Osteoblast (primary cell): ENCODE measurements at regions not wholly inside any gene's neighbourhood (a gene's known extent, or its start where the extent isn't known, plus 50 kb on each side); places are given as distances from the start of the nearest gene placed in this dataset.
A peak's percentile ranks its signal among the peaks of the same experiment; 100 is the strongest.

Experiments used
- DNase-seq: peaks from one replicate; pipeline ENCODE4 v3.0.0; 2011; ENCODE audit warnings: low spot score, mixed read lengths; ENCODE audit not compliant: insufficient read length; ENCODE audit errors: missing footprints
- H2AFZ ChIP-seq: 2 replicates; pipeline ENCODE4 v1.6.0; 2011; ENCODE audit warnings: mild to moderate bottlenecking, low read length
- H3K27ac ChIP-seq: 2 replicates; pipeline ENCODE4 v1.5.1; 2011; ENCODE audit warnings: mild to moderate bottlenecking, low read depth, low read length, moderate library complexity
- H3K27me3 ChIP-seq: 2 replicates; pipeline ENCODE4 v1.6.0; 2012; ENCODE audit warnings: mild to moderate bottlenecking, control low read depth, inconsistent platforms, low read length, moderate library complexity; ENCODE audit not compliant: insufficient read depth
- H3K36me3 ChIP-seq: 2 replicates; pipeline ENCODE4 v1.5.1; 2011; ENCODE audit warnings: mild to moderate bottlenecking, low read length, control low read depth, moderate library complexity; ENCODE audit not compliant: insufficient read depth
- H3K4me1 ChIP-seq: 2 replicates; pipeline ENCODE4 v1.5.1; 2011; ENCODE audit warnings: mild to moderate bottlenecking, low read length, control low read depth, moderate library complexity; ENCODE audit not compliant: insufficient read depth
- H3K4me2 ChIP-seq: 2 replicates; pipeline ENCODE4 v1.6.0; 2011; ENCODE audit warnings: mild to moderate bottlenecking, low read length; ENCODE audit not compliant: insufficient read depth
- H3K4me3 ChIP-seq: fragments of 200-600 bp; sonication (generic); 3 replicates; pipeline ENCODE4 v1.5.1; 2012; ENCODE audit warnings: mild to moderate bottlenecking, low read length, inconsistent platforms; ENCODE audit not compliant: insufficient read depth
- H3K79me2 ChIP-seq: 2 replicates; pipeline ENCODE4 v1.6.0; 2012; ENCODE audit warnings: mild to moderate bottlenecking, low read length, control low read depth, inconsistent platforms; ENCODE audit not compliant: insufficient read depth
- H3K9me3 ChIP-seq: 2 replicates; pipeline ENCODE4 v1.5.1; 2011; ENCODE audit warnings: low read depth, low read length, control low read depth
- H4K20me1 ChIP-seq: 2 replicates; pipeline ENCODE4 v1.6.0; 2012; ENCODE audit warnings: mild to moderate bottlenecking, low read length, control low read depth; ENCODE audit not compliant: insufficient read depth
- CTCF ChIP-seq: IDR thresholded peaks from 2 replicates; pipeline ENCODE4 v1.5.1; 2011; ENCODE audit warnings: mild to moderate bottlenecking, low read depth, low read length, moderate library complexity; ENCODE audit errors: extremely low read depth

GRCh38 chr5:62077387-62077786 lies 228.6 kb upstream of the KIF2A start:
- H3K36me3 ChIP-seq, result no peaks in the 10 kb centered on the region
- H2AFZ ChIP-seq, result no peak overlapping the region
- peaks cover 8% of the 10 kb centered on the region for H3K4me1 ChIP-seq
- H3K4me2 ChIP-seq, result no peak overlapping the region
- no peak overlapping the region for H3K4me3 ChIP-seq
- DNase-seq, result no peak
- H3K27me3 ChIP-seq, result no peaks in the 10 kb centered on the region
- TF ChIP-seq CTCF, result no peak
- H3K27ac ChIP-seq, result no peak overlapping the region
- no peaks in the 10 kb centered on the region for H3K79me2 ChIP-seq
- no peaks in the 10 kb centered on the region for H3K9me3 ChIP-seq
- H4K20me1 ChIP-seq, result no peaks in the 10 kb centered on the region

- Histone ChIP-seq H4K20me1 (no peaks in the 10 kb centered on the region), H3K27me3 (no peaks in the 10 kb centered on the region), H2AFZ (no peak overlapping the region), H3K4me1 (peaks cover 13% of the 10 kb centered on the region), H3K79me2 (no peaks in the 10 kb centered on the region), H3K36me3 (no peaks in the 10 kb centered on the region), H3K4me3 (no peak overlapping the region), H3K27ac (no peak overlapping the region), H3K4me2 (no peak overlapping the region), H3K9me3 (no peaks in the 10 kb centered on the region)
- no peak for TF ChIP-seq CTCF
- no peak for DNase-seq
These were observed 228.0 kb upstream of the KIF2A start for GRCh38 chr5:62077823-62078550.

- no peaks in the 10 kb centered on the region for H3K9me3 ChIP-seq
- H3K4me2 ChIP-seq, result peak overlapping the region; percentile 72
- TF ChIP-seq CTCF, result no peak
- H4K20me1 ChIP-seq, result no peaks in the 10 kb centered on the region
- peak overlapping the region; percentile 48 for H2AFZ ChIP-seq
- no peaks in the 10 kb centered on the region for H3K27me3 ChIP-seq
- H3K27ac ChIP-seq, result peak overlapping the region; percentile 57
- H3K36me3 ChIP-seq, result no peaks in the 10 kb centered on the region
- H3K79me2 ChIP-seq, result no peaks in the 10 kb centered on the region
- H3K4me1 ChIP-seq, result peaks cover 14% of the 10 kb centered on the region
- H3K4me3 ChIP-seq, result peak overlapping the region; percentile 33
- peak; percentile 50 for DNase-seq
These were observed 223.6 kb upstream of the KIF2A start for GRCh38 chr5:62082370-62082801.

GRCh38 chr5:62083247-62083646 lies 222.8 kb upstream of the KIF2A start:
- Histone ChIP-seq H3K27me3 (no peaks in the 10 kb centered on the region), H2AFZ (no peak overlapping the region), H3K36me3 (no peaks in the 10 kb centered on the region), H3K4me1 (peaks cover 14% of the 10 kb centered on the region), H3K4me3 (no peak overlapping the region), H3K79me2 (no peaks in the 10 kb centered on the region), H4K20me1 (no peaks in the 10 kb centered on the region), H3K4me2 (no peak overlapping the region), H3K9me3 (no peaks in the 10 kb centered on the region), H3K27ac (no peak overlapping the region)
- no peak for TF ChIP-seq CTCF
- DNase-seq, result no peak
